Glutamatergic neuron (in vitro differentiated cells): ENCODE measurements at regions not wholly inside any gene's neighbourhood (a gene's known extent, or its start where the extent isn't known, plus 50 kb on each side); places are given as distances from the start of the nearest gene placed in this dataset.

ENCODE experiments used
- DNase-seq: peaks from one replicate; pipeline ENCODE4 v3.0.0; 2022
- H3K27ac Mint-ChIP-seq: one replicate; pipeline ENCODE4 v1.8.0; 2020; ENCODE audit warnings: mild to moderate bottlenecking, mixed read lengths, inconsistent platforms; ENCODE audit not compliant: unreplicated experiment
- H3K27me3 Mint-ChIP-seq: one replicate; pipeline ENCODE4 v1.8.0; 2020; ENCODE audit warnings: mild to moderate bottlenecking, moderate library complexity, mixed read lengths, inconsistent platforms; ENCODE audit not compliant: unreplicated experiment
- H3K36me3 Mint-ChIP-seq: one replicate; pipeline ENCODE4 v1.8.0; 2020; ENCODE audit warnings: mild to moderate bottlenecking, mixed read lengths, inconsistent platforms; ENCODE audit not compliant: unreplicated experiment
- H3K4me1 Mint-ChIP-seq: one replicate; pipeline ENCODE4 v1.8.0; 2020; ENCODE audit warnings: mild to moderate bottlenecking, low read depth, mixed read lengths, inconsistent platforms; ENCODE audit not compliant: unreplicated experiment
- H3K4me3 Mint-ChIP-seq: one replicate; pipeline ENCODE4 v1.8.0; 2020; ENCODE audit warnings: mild to moderate bottlenecking, mixed read lengths, inconsistent platforms; ENCODE audit not compliant: unreplicated experiment
- H3K9me3 Mint-ChIP-seq: one replicate; pipeline ENCODE4 v1.8.0; 2020; ENCODE audit warnings: mild to moderate bottlenecking, moderate library complexity, mixed read lengths, inconsistent platforms; ENCODE audit not compliant: unreplicated experiment
- TF ChIP-seq, protein P1 (sequence below): fragments of 200-600 bp; sonication (generic); IDR thresholded peaks from one replicate; pipeline ENCODE4 v1.5.0; 2021; ENCODE audit not compliant: partially characterized antibody, unreplicated experiment

DNA sequence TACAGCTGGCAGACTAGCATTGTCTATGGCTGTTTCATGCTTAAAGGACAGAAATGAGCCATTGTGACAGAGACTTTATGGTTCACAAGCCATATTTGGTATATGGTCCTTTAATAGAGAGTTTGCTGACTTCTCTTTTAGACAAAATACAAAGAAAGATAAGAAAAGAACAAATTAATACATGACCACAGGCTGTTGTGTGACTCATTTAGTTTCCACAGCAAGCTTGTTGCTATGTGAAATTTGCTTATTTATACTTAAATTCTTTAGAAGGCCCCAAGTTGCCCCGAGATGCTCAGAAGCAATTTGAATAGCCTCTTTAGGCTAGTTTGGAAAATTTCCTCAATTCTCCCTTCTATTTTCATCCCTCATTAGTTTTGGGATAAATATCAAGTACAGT, 315.3 kb upstream of the RPS23 start:
- Mint-ChIP-seq H3K27ac (no peak overlapping the region), H3K27me3 (no peaks in the 10 kb centered on the region), H3K36me3 (peaks cover 13% of the 10 kb centered on the region), H3K4me1 (no peaks in the 10 kb centered on the region), H3K4me3 (no peak overlapping the region), H3K9me3 (no peaks in the 10 kb centered on the region)
- TF ChIP-seq, protein P1, sequence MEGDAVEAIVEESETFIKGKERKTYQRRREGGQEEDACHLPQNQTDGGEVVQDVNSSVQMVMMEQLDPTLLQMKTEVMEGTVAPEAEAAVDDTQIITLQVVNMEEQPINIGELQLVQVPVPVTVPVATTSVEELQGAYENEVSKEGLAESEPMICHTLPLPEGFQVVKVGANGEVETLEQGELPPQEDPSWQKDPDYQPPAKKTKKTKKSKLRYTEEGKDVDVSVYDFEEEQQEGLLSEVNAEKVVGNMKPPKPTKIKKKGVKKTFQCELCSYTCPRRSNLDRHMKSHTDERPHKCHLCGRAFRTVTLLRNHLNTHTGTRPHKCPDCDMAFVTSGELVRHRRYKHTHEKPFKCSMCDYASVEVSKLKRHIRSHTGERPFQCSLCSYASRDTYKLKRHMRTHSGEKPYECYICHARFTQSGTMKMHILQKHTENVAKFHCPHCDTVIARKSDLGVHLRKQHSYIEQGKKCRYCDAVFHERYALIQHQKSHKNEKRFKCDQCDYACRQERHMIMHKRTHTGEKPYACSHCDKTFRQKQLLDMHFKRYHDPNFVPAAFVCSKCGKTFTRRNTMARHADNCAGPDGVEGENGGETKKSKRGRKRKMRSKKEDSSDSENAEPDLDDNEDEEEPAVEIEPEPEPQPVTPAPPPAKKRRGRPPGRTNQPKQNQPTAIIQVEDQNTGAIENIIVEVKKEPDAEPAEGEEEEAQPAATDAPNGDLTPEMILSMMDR: no peak
- DNase-seq: no peak

DNA sequence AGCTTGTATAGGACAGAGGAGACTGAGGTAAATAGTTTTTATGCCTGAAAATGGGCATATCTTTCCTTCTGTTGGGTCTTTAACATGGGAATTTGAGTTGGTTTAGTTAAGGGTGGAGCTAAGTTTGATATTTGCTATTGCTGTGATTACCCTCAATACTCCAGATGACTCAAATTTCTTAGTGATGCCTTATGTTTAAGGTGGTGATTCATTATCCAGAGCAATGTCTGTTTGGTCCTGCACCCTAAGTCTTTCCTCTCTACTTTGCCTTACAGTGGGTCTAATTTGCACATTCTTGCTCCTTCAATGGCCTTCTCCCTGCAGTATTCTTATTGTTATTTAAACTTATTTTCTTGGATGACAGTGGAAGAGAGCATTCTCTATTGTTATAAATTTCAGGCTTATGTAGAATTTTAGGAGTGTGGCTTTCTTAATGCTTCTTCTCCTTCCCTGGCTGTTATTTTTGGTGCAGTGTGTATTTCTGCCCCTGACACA, 312.9 kb upstream of the RPS23 start:
- H3K27ac Mint-ChIP-seq: no peak overlapping the region

DNA sequence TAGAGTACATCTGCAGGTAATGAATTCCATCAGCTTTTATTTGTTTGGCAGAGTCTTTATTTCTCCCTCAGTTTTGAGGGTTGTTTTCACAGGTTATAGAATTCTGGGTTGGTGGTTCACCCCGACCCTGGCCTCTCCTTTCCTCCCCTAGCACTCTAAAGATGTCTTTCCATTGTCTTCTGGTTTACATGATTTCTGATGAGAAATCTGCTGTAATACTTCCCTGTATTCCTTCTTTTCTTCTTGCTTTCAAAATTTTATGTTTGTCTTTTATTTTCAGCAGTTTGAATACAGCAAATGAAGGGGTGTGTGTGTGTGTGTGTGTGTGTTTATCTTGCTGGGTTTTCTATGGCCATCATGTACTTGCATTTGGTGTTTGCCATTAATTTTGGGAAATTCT, 312.0 kb upstream of the RPS23 start:
- H3K27ac Mint-ChIP-seq: no peak overlapping the region
- H3K36me3 Mint-ChIP-seq: peaks cover 13% of the 10 kb centered on the region
- DNase-seq: no peak
- H3K9me3 Mint-ChIP-seq: no peaks in the 10 kb centered on the region
- no peak overlapping the region for H3K4me3 Mint-ChIP-seq
- H3K4me1 Mint-ChIP-seq: no peaks in the 10 kb centered on the region
- H3K27me3 Mint-ChIP-seq: no peaks in the 10 kb centered on the region
- TF ChIP-seq, protein P1: no peak

More for the DNA sequence above, 312.9 kb upstream of the RPS23 start:
- no peaks in the 10 kb centered on the region for H3K27me3 Mint-ChIP-seq
- TF ChIP-seq, protein P1: no peak
- H3K4me1 Mint-ChIP-seq: no peaks in the 10 kb centered on the region
- no peak overlapping the region for H3K4me3 Mint-ChIP-seq
- peaks cover 13% of the 10 kb centered on the region for H3K36me3 Mint-ChIP-seq
- DNase-seq: no peak
- H3K9me3 Mint-ChIP-seq: no peaks in the 10 kb centered on the region

DNA sequence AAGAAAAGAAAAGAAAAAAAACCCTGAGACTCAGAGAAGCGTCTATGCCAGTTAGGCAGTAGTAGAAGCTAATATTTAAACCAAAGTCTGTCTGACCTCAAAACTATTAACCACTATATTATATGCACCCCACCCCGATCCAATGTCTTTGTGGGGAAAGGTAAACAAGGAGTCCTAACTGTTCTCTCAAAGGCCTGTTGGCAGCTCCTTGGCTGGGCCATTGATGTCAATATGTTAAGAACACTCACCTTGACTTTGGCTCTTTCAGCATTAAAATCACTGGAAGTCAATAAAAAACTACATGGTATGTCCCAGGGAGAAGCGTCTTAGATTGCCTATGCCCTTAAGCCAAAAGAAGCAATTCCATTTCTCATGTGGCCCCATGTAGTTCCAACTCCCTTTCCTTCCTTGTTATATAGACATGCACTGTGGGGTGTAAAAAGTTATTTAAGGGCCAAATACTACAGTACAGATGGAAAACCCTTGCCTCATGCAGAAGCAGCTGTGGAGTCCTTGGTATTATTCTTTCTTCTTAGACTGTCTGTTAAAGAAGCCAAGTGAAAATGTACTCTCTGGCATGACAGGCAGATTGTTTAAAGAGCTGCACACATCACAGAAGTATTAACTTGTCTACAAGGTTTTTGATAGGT, 308.6 kb upstream of the RPS23 start:
- Mint-ChIP-seq H3K27ac (no peak overlapping the region), H3K4me3 (no peak overlapping the region), H3K9me3 (peaks cover 9% of the 10 kb centered on the region), H3K36me3 (peaks cover 30% of the 10 kb centered on the region), H3K27me3 (no peaks in the 10 kb centered on the region), H3K4me1 (no peaks in the 10 kb centered on the region)
- no peak for DNase-seq
- TF ChIP-seq, protein P1: no peak

DNA sequence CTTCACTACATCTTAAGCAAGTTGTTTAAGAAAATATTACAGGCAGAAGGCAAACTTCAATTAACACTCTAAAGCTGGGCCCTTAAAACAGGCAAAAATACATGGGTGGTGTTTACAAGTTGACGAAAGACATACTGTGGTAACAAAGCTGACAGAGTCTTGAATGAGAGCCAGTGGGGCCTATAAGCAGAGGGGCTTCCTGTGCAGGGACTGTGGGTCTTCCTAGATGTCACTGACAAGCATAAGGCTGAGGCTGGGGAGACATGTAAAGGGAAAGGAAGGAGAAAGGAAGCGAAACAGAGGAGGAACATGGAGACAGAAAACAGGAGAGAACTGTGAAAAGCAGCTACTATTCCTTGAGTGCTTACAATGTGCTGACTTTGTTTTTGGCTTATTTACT, 308.0 kb upstream of the RPS23 start:
- peaks cover 24% of the 10 kb centered on the region for H3K36me3 Mint-ChIP-seq

More for the DNA sequence above, 308.0 kb upstream of the RPS23 start:
- TF ChIP-seq, protein P1: no peak
- H3K27ac Mint-ChIP-seq: no peak overlapping the region
- peaks cover 9% of the 10 kb centered on the region for H3K9me3 Mint-ChIP-seq
- H3K4me3 Mint-ChIP-seq: no peak overlapping the region
- H3K4me1 Mint-ChIP-seq: no peaks in the 10 kb centered on the region
- DNase-seq: no peak
- H3K27me3 Mint-ChIP-seq: no peaks in the 10 kb centered on the region
